GM13977 (cell line): ENCODE measurements at regions not wholly inside any gene's neighbourhood (a gene's known extent, or its start where the extent isn't known, plus 50 kb on each side); places are given as distances from the start of the nearest gene placed in this dataset.

Source experiments
- DNase-seq: peaks from one replicate; pipeline ENCODE4 v3.0.0; 2012; ENCODE audit warnings: low spot score
- in situ Hi-C: fragments of 300-500 bp; cut with MboI; formaldehyde crosslinking; loops from one replicate; pipeline ENCODE4 v1.12.0; 2022; ENCODE audit warnings: low sequenced_read_pairs, low pct_unique_long_range_greater_than_20kb, mixed read lengths, inconsistent platforms; ENCODE audit not compliant: unreplicated experiment
- TF ChIP-seq, protein P1 (sequence below): IDR thresholded peaks from 2 replicates; pipeline ENCODE4 v1.5.1; 2012; ENCODE audit warnings: mild to moderate bottlenecking, control low read depth; ENCODE audit not compliant: insufficient read depth; ENCODE audit errors: extremely low read depth, missing control alignments

DNA sequence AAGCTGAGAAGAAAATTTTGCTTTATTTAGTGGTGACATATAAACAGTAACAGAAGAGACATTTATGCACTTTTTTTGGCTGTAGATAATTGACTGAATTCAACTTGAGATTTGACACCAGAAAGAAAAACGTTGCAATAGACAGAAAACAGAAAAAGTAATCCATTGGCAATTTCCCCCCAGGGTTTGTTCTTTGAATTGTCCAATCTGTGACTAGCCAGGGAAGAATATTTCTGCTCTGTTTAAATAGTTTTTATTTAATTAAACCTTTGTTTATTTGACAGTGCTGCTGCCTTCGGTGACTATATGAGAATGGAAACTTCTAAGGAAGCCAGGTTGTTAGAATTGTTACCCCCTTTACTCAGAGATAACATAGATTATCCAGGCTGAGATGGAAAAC is 210.6 kb downstream of the DEPDC1B start:
- TF ChIP-seq, protein P1, sequence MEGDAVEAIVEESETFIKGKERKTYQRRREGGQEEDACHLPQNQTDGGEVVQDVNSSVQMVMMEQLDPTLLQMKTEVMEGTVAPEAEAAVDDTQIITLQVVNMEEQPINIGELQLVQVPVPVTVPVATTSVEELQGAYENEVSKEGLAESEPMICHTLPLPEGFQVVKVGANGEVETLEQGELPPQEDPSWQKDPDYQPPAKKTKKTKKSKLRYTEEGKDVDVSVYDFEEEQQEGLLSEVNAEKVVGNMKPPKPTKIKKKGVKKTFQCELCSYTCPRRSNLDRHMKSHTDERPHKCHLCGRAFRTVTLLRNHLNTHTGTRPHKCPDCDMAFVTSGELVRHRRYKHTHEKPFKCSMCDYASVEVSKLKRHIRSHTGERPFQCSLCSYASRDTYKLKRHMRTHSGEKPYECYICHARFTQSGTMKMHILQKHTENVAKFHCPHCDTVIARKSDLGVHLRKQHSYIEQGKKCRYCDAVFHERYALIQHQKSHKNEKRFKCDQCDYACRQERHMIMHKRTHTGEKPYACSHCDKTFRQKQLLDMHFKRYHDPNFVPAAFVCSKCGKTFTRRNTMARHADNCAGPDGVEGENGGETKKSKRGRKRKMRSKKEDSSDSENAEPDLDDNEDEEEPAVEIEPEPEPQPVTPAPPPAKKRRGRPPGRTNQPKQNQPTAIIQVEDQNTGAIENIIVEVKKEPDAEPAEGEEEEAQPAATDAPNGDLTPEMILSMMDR = no peak
- no peak for DNase-seq
- in situ Hi-C loops = no loop called here

DNA sequence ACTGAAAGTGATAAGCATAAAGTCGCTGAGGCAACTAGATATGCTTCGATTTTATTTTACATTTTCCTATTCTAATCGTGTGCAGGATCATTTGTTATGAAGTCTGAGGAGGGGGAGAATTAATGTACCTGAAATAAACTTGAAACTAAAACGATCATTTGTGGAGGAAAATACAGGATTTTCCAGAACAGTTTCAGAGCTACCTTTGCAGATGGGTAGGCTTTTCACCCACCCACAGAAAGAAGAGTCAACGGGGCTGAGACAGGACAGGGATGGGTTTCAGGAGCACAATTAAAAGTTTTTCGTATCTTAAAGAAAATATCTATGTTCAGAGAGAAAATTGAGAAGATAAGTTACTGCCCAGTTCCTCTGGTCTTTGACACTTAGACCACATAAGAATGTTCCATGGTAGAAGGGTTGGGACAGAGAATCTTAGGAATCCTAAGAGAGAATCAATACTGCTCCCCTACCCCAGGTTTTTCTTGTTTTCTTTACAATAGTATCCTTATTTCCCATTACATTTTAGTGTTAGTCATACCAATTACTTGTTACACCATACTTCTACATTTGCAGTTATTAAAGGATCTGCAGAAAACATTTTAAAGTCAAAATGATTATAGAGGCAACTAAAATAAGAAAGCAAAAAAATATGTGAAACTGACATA is 211.4 kb downstream of the DEPDC1B start:
- in situ Hi-C loops = no loop called here
- TF ChIP-seq, protein P1 = no peak
- DNase-seq = no peak

DNA sequence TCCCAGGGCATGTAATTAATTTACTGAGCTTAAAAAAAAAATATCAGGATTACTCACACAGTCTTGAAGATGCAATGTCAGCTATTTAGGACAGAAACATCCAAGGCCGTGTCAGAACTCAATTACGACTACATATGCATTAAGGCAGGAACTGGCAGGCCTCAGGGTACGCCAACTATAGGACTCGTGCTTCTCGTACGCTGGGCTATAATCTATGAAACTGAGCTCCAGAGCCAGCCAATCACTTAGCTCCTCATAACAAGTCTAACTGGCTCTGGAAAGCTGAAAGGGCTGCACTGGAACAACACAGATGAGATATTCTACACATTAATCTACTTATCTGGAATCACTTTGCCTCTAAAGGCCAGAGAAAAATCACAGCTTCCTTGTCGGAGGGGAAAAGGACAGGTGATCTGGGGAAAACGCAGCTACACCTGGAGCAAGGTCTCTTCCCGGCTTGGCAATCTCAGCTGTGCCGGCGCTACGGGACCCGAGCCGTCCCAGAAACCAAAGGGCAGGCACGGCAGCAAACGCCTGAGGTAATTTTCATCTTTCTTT is 212.0 kb downstream of the DEPDC1B start:
- in situ Hi-C loops = no loop called here
- no peak for DNase-seq
- TF ChIP-seq, protein P1 = no peak

DNA sequence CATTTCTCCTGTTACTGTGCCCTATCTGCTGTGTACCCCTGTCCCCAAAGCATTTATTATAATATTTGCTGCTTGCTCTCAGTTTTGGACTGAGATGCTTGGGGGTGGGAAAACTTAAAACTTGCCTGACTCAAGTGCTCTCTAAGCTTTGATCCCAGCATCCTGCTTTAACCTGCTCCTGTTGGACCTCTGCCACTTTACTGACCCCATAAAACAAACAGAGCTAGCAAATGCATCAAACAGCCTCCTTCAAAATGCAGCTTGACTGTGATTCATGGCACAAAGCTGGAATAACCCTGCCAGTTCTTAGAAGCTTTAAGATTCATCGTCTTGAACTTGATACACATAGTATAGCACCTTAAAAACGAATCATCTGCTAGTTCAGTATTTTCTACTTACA is 212.5 kb downstream of the DEPDC1B start:
- TF ChIP-seq, protein P1 = no peak
- in situ Hi-C loops = no loop called here
- no peak for DNase-seq

DNA sequence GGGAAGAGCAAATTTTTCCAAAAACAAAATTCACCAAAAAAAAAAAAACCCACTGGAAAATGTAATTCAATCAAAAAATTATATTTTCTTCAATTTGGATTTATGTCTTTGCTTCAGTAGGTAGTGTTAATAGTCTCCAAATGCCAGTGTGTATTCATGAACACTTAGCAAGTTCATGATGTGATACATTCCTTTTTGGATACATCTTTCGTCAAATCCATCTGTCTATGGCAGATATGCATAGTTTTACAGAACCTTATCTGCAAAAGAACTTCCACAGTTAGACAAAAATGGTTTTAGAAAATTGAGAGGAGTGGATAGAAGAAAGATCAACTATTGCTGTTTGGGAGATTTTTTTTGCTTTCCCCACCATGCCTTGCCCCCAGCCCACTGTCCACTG is 214.6 kb downstream of the DEPDC1B start:
- TF ChIP-seq, protein P1 = no peak
- in situ Hi-C loops = no loop called here
- no peak for DNase-seq

DNA sequence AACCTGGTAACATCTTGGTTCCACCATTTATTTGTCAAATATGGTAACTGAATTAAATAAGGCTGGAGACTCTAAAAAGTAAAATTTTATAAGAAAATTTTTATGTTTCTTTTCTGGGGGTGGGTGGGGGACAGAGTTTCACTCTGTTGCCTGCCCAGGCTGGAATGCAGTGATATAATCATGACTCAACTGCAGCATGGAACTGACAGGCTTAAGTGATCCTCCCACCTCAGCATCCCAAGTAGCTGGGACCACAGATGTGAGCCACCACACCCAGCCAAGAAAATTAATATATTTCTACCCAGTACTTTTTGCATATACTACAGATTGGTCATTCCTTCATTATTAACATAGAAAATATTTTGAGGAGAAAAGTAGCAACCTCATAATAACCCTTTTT is 216.9 kb downstream of the DEPDC1B start:
- no peak for DNase-seq
- in situ Hi-C loops = no loop called here
- TF ChIP-seq, protein P1 = no peak
